ENCODE measurements at regions not wholly inside any gene's neighbourhood (a gene's known extent, or its start where the extent isn't known, plus 50 kb on each side); places are given as distances from the start of the nearest gene placed in this dataset.

- H3K27ac ChIP-seq = no peak overlapping the region
- TF ChIP-seq CTCF (conservative IDR thresholded peaks at IDR 0.05) = no peak
Observed at GRCh38 chr4:156146571-156146970, 192.9 kb upstream of the CTSO start.

GRCh38 chr4:156144961-156145360, 191.3 kb upstream of the CTSO start:
- no peak overlapping the region for H3K27ac ChIP-seq
- TF ChIP-seq CTCF (conservative IDR thresholded peaks at IDR 0.05) = no peak

GRCh38 chr4:156138781-156139280, 185.2 kb upstream of the CTSO start:
- TF ChIP-seq CTCF (conservative IDR thresholded peaks at IDR 0.05) = no peak

GRCh38 chr4:156137679-156138473, 184.2 kb upstream of the CTSO start:
- no peak overlapping the region for H3K27ac ChIP-seq
- TF ChIP-seq CTCF (conservative IDR thresholded peaks at IDR 0.05) = no peak

More at GRCh38 chr4:156138781-156139280, 185.2 kb upstream of the CTSO start:
- no peak overlapping the region for H3K27ac ChIP-seq

- TF ChIP-seq CTCF (conservative IDR thresholded peaks at IDR 0.05) = no peak
- H3K27ac ChIP-seq = no peak overlapping the region
Observed at GRCh38 chr4:156132196-156132595, 178.5 kb upstream of the CTSO start.

- TF ChIP-seq CTCF (conservative IDR thresholded peaks at IDR 0.05) = no peak
- no peak overlapping the region for H3K27ac ChIP-seq
Observed at GRCh38 chr4:156128616-156129015, 174.9 kb upstream of the CTSO start.

GRCh38 chr4:156118507-156119220, 165.0 kb upstream of the CTSO start:
- H3K27ac ChIP-seq = no peak overlapping the region
- TF ChIP-seq CTCF (conservative IDR thresholded peaks at IDR 0.05) = no peak
